Activated T-helper 17 cell treated with anti-CD3 and anti-CD28 coated beads, Interleukin-2, amount 50 U/mL, for 72 hours (primary cell): ENCODE measurements at regions not wholly inside any gene's neighbourhood (a gene's known extent, or its start where the extent isn't known, plus 50 kb on each side); places are given as distances from the start of the nearest gene placed in this dataset.

Source experiments
- ATAC-seq: fragments of 150-1000 bp; cut with Tn5 transposase; replicated peaks from 2 replicates; pipeline ENCODE4 v1.10.0; 2021; ENCODE audit warnings: mild to moderate bottlenecking, moderate library complexity
- H3K27ac Mint-ChIP-seq: one replicate; pipeline ENCODE4 v1.8.0; 2022; ENCODE audit warnings: mixed read lengths
- H3K27me3 Mint-ChIP-seq: one replicate; pipeline ENCODE4 v1.8.0; 2022; ENCODE audit warnings: mixed read lengths
- H3K36me3 Mint-ChIP-seq: one replicate; pipeline ENCODE4 v1.8.0; 2022; ENCODE audit warnings: low read depth, mild to moderate bottlenecking, mixed read lengths
- H3K4me1 Mint-ChIP-seq: one replicate; pipeline ENCODE4 v1.8.0; 2022; ENCODE audit warnings: mixed read lengths
- H3K4me3 Mint-ChIP-seq: one replicate; pipeline ENCODE4 v1.8.0; 2022; ENCODE audit warnings: mild to moderate bottlenecking, mixed read lengths
- H3K9me3 Mint-ChIP-seq: one replicate; pipeline ENCODE4 v1.8.0; 2022; ENCODE audit warnings: mixed read lengths

DNA sequence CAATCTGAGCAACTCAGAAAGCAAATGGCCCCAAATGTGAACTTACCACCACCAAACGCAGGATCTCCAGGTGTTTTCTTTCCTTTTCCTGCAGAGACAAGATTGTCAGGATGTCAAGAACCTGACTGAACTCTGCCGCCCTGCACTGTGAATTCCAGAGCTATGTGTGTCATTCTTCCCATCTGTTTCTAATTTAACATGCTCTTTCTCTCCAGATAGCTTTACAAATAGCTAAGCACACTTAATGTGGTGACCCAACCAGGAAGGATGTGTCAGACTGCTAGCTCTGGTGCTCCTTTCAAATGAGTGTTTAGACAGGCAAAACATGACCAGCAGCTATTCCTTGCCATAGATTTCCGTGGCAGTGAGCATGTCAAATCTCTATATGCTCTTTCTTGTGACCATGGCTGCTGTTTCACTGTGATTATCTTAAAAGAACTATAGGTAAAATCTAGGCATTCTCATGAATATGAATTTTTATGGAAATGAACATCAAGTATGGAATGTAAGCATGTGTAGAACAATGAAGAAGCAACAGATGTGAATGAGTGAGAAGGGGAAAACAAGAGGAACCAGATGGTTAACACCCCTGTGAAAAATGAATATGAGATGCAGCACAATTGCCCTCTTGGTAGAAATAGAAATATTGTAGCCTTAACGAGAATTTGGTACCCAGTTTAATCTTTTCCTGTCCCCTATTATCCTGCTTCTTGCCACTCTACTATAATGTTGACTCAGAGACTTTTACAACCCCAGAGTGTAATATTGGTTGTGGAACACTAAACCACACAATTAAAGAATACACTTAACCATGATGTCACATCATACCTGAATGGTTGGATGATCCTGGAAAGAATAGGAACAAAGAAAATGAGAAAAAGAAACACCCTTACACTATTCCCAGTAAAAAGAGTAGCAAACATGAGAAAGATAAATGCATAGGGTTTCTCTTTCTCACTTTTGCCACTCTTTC lies 247.8 kb upstream of the DKK2 start:
- peaks cover 7% of the 10 kb centered on the region for H3K27me3 Mint-ChIP-seq
- H3K4me1 Mint-ChIP-seq = no peaks in the 10 kb centered on the region
- no peak overlapping the region for H3K4me3 Mint-ChIP-seq
- no peak overlapping the region for H3K27ac Mint-ChIP-seq
- no peaks in the 10 kb centered on the region for H3K9me3 Mint-ChIP-seq
- no peak for ATAC-seq
- H3K36me3 Mint-ChIP-seq = no peaks in the 10 kb centered on the region

DNA sequence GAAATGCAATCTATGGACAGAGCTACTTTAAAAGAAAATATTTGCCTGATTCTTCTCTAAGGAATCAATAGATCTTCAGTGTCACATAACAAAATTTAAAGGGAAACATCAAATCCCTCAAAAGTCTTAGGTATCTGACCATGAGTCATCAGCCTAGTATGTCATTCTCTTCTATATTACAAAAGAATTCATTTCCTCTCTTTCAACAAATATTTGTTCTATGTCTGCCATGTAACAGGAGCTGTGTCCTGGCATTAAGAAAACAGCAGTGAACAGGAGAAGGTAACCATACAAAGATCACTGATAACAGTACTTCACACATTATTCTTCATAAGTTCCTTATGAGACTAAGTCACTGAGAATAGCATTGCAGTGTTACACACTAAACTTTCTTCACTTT lies 243.6 kb upstream of the DKK2 start:
- ATAC-seq = no peak
- H3K9me3 Mint-ChIP-seq = no peaks in the 10 kb centered on the region
- no peaks in the 10 kb centered on the region for H3K36me3 Mint-ChIP-seq
- no peak overlapping the region for H3K27ac Mint-ChIP-seq
- peaks cover 10% of the 10 kb centered on the region for H3K27me3 Mint-ChIP-seq
- H3K4me1 Mint-ChIP-seq = no peaks in the 10 kb centered on the region
- H3K4me3 Mint-ChIP-seq = no peak overlapping the region

DNA sequence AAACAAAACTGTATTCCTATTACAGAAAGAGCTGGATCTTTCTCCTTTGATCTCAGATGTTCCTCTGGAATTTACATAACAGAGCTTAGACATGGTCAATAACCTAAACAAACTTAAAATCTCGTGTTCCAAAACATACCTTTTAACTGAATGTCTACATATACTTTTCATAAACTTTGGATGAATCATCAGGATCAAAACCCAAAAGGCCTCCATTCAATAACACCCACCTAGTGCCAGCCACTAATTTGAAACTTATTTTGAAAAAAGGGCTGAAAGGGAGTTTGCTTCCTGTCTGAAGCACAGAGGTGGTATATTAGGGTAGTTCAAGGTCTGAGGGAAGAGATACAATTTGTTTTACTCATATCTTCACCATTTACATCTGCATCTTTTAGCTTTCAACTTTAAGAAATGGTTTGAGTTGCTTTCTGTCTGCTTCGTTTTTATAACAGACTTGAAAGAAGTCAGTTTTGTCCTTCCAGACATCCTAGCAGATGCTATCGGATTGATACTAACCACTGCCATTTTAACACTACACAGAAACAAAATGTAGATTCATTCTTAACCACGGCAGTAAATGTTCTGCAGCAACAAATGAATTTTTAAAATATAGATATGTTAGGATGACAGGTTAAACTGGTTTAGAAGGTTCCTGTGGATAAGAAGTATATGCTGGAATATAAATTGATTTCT lies 242.8 kb upstream of the DKK2 start:
- H3K27me3 Mint-ChIP-seq = peaks cover 15% of the 10 kb centered on the region
- ATAC-seq = no peak
- no peak overlapping the region for H3K27ac Mint-ChIP-seq
- no peaks in the 10 kb centered on the region for H3K9me3 Mint-ChIP-seq
- no peaks in the 10 kb centered on the region for H3K4me1 Mint-ChIP-seq
- H3K36me3 Mint-ChIP-seq = no peaks in the 10 kb centered on the region
- H3K4me3 Mint-ChIP-seq = no peak overlapping the region

DNA sequence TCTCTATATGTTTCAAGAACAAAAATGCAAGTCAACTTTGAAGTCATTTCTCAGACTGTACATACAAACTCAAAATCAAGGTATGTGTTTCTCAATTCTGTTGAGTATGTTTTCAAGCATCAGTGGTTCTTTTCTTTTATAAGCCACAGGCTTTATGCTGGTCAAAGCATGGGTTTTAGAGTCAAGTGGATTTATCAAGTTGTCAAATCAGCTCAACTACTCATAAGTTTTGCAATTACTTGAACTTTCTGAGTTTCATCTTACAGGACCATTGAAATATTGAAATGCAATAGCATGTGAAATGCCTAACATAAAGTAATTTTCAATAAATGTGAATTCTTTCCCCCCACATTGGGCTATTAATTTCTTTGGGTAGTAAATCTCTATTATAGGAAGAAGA lies 239.9 kb upstream of the DKK2 start:
- Mint-ChIP-seq H3K4me1 (no peaks in the 10 kb centered on the region), H3K27me3 (peaks cover 13% of the 10 kb centered on the region), H3K4me3 (no peak overlapping the region), H3K9me3 (peaks cover 3% of the 10 kb centered on the region), H3K36me3 (no peaks in the 10 kb centered on the region), H3K27ac (no peak overlapping the region)
- ATAC-seq = no peak

DNA sequence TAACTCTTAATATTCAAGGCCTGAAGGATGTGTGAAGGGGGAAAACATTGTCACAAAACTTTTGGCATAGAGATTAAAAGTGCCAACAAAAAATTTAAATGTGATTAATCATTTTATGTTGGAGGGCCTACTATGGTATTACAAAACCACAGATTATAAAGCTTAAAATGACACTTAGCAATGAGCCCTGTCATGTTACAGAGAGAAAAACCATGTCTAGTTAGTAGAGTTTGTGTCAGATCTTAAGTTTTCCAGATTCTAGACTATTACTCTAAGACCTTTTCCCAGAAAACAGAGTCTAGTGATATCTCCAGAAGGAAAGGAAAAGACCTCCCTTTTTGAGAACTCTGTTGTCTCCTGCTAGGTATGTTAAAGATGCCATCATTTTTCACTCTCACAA lies 239.1 kb upstream of the DKK2 start:
- Mint-ChIP-seq H3K36me3 (no peaks in the 10 kb centered on the region), H3K4me1 (no peaks in the 10 kb centered on the region), H3K9me3 (peaks cover 3% of the 10 kb centered on the region), H3K27me3 (peaks cover 13% of the 10 kb centered on the region), H3K27ac (no peak overlapping the region), H3K4me3 (no peak overlapping the region)
- ATAC-seq = no peak

DNA sequence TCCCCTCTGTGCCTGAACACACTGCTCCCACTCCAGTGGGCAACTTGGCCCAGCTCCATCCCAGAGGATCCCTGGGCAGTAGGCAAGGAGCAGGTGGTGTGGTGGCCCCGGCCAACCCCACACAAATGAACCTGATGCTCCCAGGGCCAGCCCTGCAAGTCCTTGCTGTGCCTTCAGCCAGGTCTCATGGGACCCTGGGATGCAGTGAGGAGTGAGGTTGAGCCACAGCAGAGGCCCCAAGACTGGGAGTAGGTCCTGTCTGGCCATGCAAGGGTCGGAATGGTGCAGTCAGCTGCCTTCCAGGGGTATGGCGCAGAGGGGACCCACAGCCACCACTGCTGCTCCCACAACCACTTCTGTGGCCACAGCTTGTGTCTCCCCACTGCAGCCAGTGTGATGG lies 234.5 kb upstream of the DKK2 start:
- no peaks in the 10 kb centered on the region for H3K36me3 Mint-ChIP-seq
- H3K4me3 Mint-ChIP-seq = no peak overlapping the region
- peaks cover 10% of the 10 kb centered on the region for H3K27me3 Mint-ChIP-seq
- H3K4me1 Mint-ChIP-seq = no peaks in the 10 kb centered on the region
- no peak for ATAC-seq
- no peak overlapping the region for H3K27ac Mint-ChIP-seq
- peaks cover 3% of the 10 kb centered on the region for H3K9me3 Mint-ChIP-seq

DNA sequence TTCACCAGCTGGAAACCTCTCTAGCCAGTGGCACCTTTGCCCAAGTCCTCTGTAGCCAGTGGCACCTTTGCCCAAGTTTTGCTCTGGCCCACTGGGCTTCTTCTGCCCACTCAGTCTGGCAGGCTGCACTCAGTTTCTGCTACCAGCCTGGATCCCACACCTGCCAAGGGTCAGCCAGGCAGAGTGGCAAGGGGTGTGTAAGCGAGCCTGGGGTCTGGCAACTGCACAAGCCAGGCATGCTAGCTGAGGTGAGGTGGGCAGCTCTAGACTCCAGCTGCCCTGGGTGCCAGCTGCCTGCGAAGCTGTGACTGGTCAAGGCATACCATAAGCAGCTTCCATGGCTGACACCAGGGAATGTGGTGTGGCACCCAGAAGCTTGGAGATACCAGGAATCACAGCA lies 233.1 kb upstream of the DKK2 start:
- ATAC-seq = no peak
- Mint-ChIP-seq H3K36me3 (no peaks in the 10 kb centered on the region), H3K27ac (no peak overlapping the region), H3K9me3 (peaks cover 3% of the 10 kb centered on the region), H3K27me3 (peaks cover 6% of the 10 kb centered on the region), H3K4me1 (no peaks in the 10 kb centered on the region), H3K4me3 (no peak overlapping the region)

DNA sequence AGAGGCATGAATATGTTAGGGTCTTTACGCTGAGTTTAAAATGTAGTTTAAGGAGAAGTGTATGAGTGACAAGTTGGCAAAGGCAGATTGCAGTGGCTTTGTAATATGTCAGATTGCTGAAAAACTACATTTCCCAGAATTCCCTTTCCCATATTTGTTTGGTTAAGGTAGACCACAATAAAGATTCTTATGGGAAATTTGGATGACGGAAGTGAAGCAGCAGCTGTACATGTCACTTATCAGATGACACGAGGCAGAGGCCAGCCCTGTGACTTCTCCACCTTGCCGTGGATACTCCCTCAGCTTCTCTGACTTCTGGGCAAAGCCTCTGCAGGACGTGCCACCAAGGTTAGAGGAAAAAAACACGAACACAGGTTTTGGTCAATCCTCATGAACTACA lies 229.7 kb upstream of the DKK2 start:
- Mint-ChIP-seq H3K27ac (no peak overlapping the region), H3K36me3 (no peaks in the 10 kb centered on the region), H3K4me1 (no peaks in the 10 kb centered on the region), H3K9me3 (no peaks in the 10 kb centered on the region), H3K27me3 (no peaks in the 10 kb centered on the region), H3K4me3 (no peak overlapping the region)
- ATAC-seq = no peak

DNA sequence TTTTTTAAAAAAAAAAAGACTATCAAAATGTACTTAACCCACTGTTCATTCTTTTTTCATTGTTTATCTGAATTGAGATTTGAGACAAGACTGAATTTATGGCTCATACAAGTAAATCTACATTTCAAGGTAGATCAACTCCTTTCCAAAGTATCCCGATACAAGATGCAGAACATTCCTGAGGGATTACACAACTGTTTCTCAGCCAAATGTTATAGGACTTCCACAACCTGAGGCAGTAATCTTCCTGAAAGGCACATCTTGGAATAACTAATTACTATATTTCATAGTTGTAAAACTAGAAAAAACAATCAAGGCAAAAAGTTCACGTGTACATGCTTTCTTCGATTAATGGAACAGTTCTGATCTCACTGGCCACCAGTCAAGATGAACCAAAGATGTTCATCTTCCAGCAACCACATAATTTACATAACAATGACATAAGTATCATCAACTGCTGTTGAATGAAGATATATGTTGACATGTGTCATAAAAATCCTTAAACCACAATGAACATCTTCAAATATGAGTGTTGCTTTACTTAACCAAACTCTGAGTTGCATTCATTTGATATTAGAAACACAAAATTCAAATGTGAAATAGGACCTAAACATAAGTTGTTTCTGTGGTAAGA lies 225.2 kb upstream of the DKK2 start:
- H3K4me3 Mint-ChIP-seq = no peak overlapping the region

DNA sequence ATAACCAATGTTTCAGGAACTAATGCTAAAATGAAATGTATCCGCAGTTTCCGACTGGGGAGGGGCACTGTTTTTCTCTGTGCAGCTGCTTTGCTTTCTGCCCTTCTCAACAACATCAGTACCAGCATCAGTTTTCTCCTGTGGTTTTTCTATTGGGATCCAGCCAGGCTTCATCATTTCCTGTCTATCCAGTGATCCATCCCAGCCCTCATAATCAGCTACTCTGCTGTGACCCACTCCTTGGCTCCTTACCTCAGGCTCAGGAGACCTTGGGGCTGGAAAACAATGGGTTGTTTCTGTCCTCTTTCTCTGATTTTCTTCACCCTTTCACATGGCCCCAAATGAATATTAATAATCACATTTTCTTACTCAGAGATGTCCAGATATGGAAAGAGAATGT lies 222.2 kb upstream of the DKK2 start:
- Mint-ChIP-seq H3K9me3 (peaks cover 4% of the 10 kb centered on the region), H3K4me3 (no peak overlapping the region), H3K36me3 (no peaks in the 10 kb centered on the region), H3K4me1 (no peaks in the 10 kb centered on the region), H3K27me3 (peaks cover 8% of the 10 kb centered on the region), H3K27ac (no peak overlapping the region)
- no peak for ATAC-seq

More for the DNA sequence above, 225.2 kb upstream of the DKK2 start:
- H3K9me3 Mint-ChIP-seq = peaks cover 4% of the 10 kb centered on the region
- no peaks in the 10 kb centered on the region for H3K4me1 Mint-ChIP-seq
- peaks cover 8% of the 10 kb centered on the region for H3K27me3 Mint-ChIP-seq
- H3K27ac Mint-ChIP-seq = no peak overlapping the region
- H3K36me3 Mint-ChIP-seq = no peaks in the 10 kb centered on the region
- ATAC-seq = no peak

DNA sequence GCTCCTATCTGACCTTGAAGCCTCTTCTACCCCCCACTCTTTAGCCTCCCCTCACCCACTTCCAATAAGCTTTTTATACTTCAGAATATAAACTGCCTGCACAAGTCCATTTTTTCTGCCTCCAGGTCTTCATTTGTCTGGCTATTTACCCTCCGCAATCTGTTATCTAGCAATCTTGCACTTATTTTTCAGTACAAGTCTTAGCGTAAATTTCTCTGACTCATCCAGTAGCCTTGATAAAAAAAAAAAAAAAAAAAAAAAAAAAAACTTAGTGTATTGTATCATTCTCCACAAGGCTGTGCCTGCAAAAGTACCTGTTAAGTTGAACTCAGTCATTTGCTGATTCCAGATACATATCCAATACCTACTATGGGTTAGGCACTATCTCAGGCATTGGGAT lies 219.5 kb upstream of the DKK2 start:
- Mint-ChIP-seq H3K4me1 (no peaks in the 10 kb centered on the region), H3K4me3 (no peak overlapping the region), H3K9me3 (peaks cover 3% of the 10 kb centered on the region), H3K36me3 (no peaks in the 10 kb centered on the region), H3K27me3 (peaks cover 5% of the 10 kb centered on the region), H3K27ac (no peak overlapping the region)
- ATAC-seq = no peak

DNA sequence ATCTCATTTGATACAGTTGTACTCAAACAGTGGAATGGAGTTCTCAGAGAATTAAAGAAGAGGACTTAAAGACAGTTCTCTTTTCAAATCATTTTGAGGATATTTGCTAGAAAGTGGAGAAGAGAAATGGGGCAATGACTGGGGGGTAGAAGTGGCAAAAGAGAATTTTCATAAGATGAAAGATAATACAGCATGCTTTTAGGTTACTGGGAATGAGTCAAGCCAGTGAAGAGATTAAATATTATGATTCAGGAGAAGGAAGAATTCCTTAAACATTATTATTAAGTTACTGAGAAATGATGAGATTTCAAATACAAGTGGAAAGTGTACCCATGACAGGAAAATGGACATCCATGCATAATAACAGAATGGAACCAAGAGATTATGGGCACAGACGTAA lies 219.0 kb upstream of the DKK2 start:
- Mint-ChIP-seq H3K4me1 (no peaks in the 10 kb centered on the region), H3K9me3 (no peaks in the 10 kb centered on the region), H3K27me3 (peaks cover under 1% of the 10 kb centered on the region), H3K4me3 (no peak overlapping the region), H3K27ac (no peak overlapping the region), H3K36me3 (no peaks in the 10 kb centered on the region)
- ATAC-seq = no peak

DNA sequence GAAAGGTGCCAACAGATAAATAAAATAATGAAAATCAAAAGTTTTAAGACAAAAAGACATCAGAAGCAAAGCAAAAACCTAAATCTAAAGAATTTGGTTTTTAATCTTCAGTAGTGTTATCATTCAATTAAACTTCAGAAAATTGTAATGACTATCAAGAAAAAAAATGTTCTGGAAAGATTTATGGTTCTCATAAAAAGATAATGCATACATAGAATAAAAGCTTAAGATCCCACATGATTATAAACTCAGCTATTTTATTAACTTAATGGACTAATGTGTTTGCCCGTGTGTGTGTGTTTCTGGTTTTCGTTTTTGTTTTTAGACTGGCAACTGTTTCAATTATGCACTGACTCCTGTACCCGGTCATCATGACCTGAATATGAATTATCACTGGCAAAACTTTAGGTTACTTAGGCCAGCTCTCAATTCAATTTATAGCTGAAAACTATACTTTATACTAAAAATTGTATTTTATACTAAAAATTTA lies 217.5 kb upstream of the DKK2 start:
- no peak for ATAC-seq
- no peak overlapping the region for H3K27ac Mint-ChIP-seq

DNA sequence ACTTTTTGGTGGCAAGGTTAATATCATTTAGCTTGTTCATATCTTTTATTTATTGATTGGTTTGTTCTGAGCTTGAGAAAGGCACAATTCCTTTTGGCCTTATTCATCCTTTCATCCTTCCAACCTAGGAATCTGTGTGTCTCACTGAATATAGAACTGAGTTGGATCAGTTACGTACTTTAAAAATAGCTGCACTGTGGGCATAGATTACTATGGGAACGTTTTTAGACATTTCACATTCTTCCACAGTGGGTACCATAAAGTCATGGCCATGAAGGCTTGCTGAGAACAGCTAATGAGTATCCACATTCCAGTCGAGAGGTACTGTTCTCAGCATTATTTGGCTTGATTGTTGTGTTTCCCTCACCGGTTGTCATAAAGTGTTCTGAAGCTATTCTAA lies 217.0 kb upstream of the DKK2 start:
- ATAC-seq = no peak
- Mint-ChIP-seq H3K4me3 (no peak overlapping the region), H3K9me3 (no peaks in the 10 kb centered on the region), H3K36me3 (no peaks in the 10 kb centered on the region), H3K27me3 (peaks cover 7% of the 10 kb centered on the region), H3K4me1 (no peaks in the 10 kb centered on the region), H3K27ac (no peak overlapping the region)

More for the DNA sequence above, 217.5 kb upstream of the DKK2 start:
- Mint-ChIP-seq H3K36me3 (no peaks in the 10 kb centered on the region), H3K4me3 (no peak overlapping the region), H3K27me3 (peaks cover 5% of the 10 kb centered on the region), H3K9me3 (no peaks in the 10 kb centered on the region), H3K4me1 (no peaks in the 10 kb centered on the region)

DNA sequence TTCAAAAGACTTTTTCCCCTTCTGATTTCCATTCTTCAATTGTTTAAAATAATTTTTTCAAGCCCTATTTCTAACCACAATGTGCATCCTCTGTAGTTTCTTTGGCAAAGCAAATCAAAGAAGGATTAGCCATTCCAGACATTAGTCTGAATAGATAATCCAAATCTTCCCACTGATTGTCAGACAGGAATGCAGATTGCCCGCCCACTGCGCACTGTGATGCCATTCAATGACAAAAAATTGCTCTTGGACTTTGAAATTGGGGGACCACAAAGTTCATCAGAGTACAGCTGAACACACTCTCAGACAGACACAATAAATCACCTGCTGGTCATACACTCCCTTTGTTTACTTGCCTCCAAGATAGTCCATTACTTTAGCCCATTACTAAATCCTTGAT lies 216.5 kb upstream of the DKK2 start:
- Mint-ChIP-seq H3K27me3 (peaks cover 7% of the 10 kb centered on the region), H3K4me1 (no peaks in the 10 kb centered on the region), H3K9me3 (no peaks in the 10 kb centered on the region), H3K36me3 (no peaks in the 10 kb centered on the region), H3K4me3 (no peak overlapping the region), H3K27ac (no peak overlapping the region)
- no peak for ATAC-seq
